ENCODE measurements at regions not wholly inside any gene's neighbourhood (a gene's known extent, or its start where the extent isn't known, plus 50 kb on each side); places are given as distances from the start of the nearest gene placed in this dataset.

DNA sequence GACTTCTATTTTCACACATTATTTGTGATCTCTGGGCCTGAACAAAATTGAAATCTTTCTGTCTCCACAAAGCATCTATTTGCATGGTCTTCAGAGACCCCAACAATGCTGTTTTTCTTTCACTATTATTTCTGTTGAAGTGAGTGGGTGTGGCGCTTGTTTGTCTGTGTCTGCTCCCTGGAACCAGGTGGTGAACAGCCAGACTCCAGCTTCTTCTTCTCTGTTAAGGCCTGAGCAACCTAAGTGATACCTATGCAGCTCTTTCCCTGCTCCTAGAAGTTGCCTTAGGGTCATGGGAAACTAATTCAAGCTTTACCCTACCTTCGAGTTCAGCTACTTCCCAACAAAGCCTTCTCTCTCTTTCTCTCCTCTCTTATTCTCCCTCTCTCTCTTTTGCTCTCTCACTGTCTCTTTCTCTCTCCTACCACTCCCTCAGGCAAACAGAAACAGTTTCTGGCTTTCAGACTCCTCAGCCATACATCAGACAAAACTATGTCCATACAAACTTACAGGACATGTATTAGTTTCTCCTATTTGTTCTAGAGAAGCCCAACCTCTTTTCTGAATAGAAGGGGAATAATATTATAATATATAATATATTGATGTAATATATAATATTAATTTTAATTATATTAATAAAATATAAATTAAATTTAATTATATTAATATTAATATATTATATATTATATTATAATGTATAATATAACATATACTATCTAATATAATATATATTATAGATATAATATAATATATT is 552.5 kb downstream of the DSC3 start:
- DNase-seq (ENCODE audit: low read depth in 1 of 2, low spot score in 2 of 2) (no peak), FAIRE-seq (no peak)
- Histone ChIP-seq H3K4me1 (replicated peaks in 1 of 4; ENCODE audit: control insufficient read depth in 3 of 4, insufficient read depth in 4 of 4, low read length in 3 of 4) (no peaks in the 10 kb centered on the region), H3K4me3 (ENCODE audit: extremely low read depth in 1 of 4, insufficient read depth in 2 of 4, low read depth in 3 of 4, low read length in 4 of 4) (no peak overlapping the region), H3K56ac (replicated peaks; ENCODE audit: insufficient read length, low read depth, low read length) (no peak overlapping the region), H3K23me2 (ENCODE audit: low read depth, low read length) (no peaks in the 10 kb centered on the region), H3K4ac (replicated peaks; ENCODE audit: insufficient read length, low read depth, low read length) (no peak overlapping the region), H4K20me1 (replicated peaks in 1 of 2; ENCODE audit: control insufficient read depth in 1 of 2, insufficient read depth in 2 of 2, low read length in 2 of 2) (no peaks in the 10 kb centered on the region), H4K5ac (ENCODE audit: insufficient read length, low read depth, low read length) (no peak overlapping the region), H4K8ac (ENCODE audit: extremely low read depth, insufficient read depth, low read length) (no peak overlapping the region), H3K4me2 (ENCODE audit: insufficient read depth in 1 of 2, low read depth in 2 of 2, low read length in 2 of 2) (no peak overlapping the region), H2BK15ac (ENCODE audit: low read length) (no peak overlapping the region), H3K18ac (ENCODE audit: extremely low read depth, low read length) (no peak overlapping the region), H4K91ac (replicated peaks; ENCODE audit: insufficient read length, low read length) (no peak overlapping the region), H3K79me1 (ENCODE audit: low read depth, low read length) (no peaks in the 10 kb centered on the region), H3K36me3 (ENCODE audit: control insufficient read depth in 2 of 4, insufficient read depth in 4 of 4, low read length in 3 of 4) (no peaks in the 10 kb centered on the region), H3K9me3 (ENCODE audit: insufficient read depth in 2 of 2, low read depth in 1 of 2, low read length in 1 of 2) (no peaks in the 10 kb centered on the region; a peak in 1 of 4 replicates), H3K27me3 (replicated peaks in 1 of 4; ENCODE audit: control insufficient read depth in 3 of 4, extremely low read depth in 1 of 4, insufficient read depth in 3 of 4, low read length in 3 of 4) (no peaks in the 10 kb centered on the region), H2AFZ (ENCODE audit: low read length) (peak overlapping the region; percentile 91; the same call in 1 of the 2 replicates), H2BK5ac (ENCODE audit: low read depth, low read length) (no peak overlapping the region), H2AK5ac (ENCODE audit: low read depth, low read length) (no peak overlapping the region), H2BK20ac (ENCODE audit: low read length) (no peak overlapping the region), H3K14ac (ENCODE audit: insufficient read length) (no peak overlapping the region), H3K9ac (replicated peaks in 1 of 4; ENCODE audit: extremely low read depth in 1 of 4, low read depth in 3 of 4, low read length in 3 of 4) (no peak overlapping the region), H2BK12ac (ENCODE audit: low read depth, low read length) (no peak overlapping the region), H2BK120ac (replicated peaks; ENCODE audit: low read depth, low read length) (no peak overlapping the region), H3K27ac (ENCODE audit: low read depth, low read length) (no peak overlapping the region), H3K79me2 (ENCODE audit: control insufficient read depth in 1 of 2, insufficient read depth in 2 of 2, low read length in 2 of 2) (no peaks in the 10 kb centered on the region), H3K23ac (ENCODE audit: insufficient read length) (no peak overlapping the region)
- ChIA-PET POLR2A (ENCODE audit: partially characterized antibody) (no interaction called here), CTCF (ENCODE audit: partially characterized antibody) (no interaction called here)
- WGBS, 2 experiments (ENCODE audit: extremely low coverage in 1 of 2, insufficient coverage in 1 of 2, insufficient read length in 1 of 2, insufficient replicate concordance in 2 of 2, low coverage in 1 of 2, low lambda C conversion rate in 2 of 2, missing lambda C conversion rate in 1 of 2), result 89% methylated on average over 2 of the region's 2 CpGs; no CpG with 5 or more reads in 1 of the 2 experiments
- TF ChIP-seq CEBPB (IDR thresholded peaks at IDR 0.05; ENCODE audit: low read depth, low read length) (no peak), TAF1 (IDR thresholded peaks at IDR 0.05; ENCODE audit: low read depth, low read length) (no peak), MAFK (IDR thresholded peaks at IDR 0.05; ENCODE audit: low read depth, low read length) (no peak), POU5F1 (IDR thresholded peaks at IDR 0.05; ENCODE audit: low read depth, low read length) (no peak), NRF1 (IDR thresholded peaks at IDR 0.05; ENCODE audit: low read depth, low read length) (no peak), ZNF274 (IDR thresholded peaks at IDR 0.05; ENCODE audit: borderline replicate concordance, extremely low read depth, low read length) (no peak), SAP30 (IDR thresholded peaks at IDR 0.05; ENCODE audit: insufficient read depth, insufficient replicate concordance, low read length) (no peak), ASH2L (IDR thresholded peaks at IDR 0.05; ENCODE audit: low read length) (no peak), SIRT6 (IDR thresholded peaks at IDR 0.05; ENCODE audit: low read length) (no peak), PHF8 (conservative IDR thresholded peaks at IDR 0.05; ENCODE audit: low read depth, low read length) (no peak), RFX5 (IDR thresholded peaks at IDR 0.05; ENCODE audit: borderline replicate concordance, low read depth, low read length) (no peak)
- TF ChIP-seq, protein P1, sequence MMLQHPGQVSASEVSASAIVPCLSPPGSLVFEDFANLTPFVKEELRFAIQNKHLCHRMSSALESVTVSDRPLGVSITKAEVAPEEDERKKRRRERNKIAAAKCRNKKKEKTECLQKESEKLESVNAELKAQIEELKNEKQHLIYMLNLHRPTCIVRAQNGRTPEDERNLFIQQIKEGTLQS (IDR thresholded peaks at IDR 0.05; ENCODE audit: insufficient read depth, low read depth, low read length), result no peak
- TF ChIP-seq, protein P2, sequence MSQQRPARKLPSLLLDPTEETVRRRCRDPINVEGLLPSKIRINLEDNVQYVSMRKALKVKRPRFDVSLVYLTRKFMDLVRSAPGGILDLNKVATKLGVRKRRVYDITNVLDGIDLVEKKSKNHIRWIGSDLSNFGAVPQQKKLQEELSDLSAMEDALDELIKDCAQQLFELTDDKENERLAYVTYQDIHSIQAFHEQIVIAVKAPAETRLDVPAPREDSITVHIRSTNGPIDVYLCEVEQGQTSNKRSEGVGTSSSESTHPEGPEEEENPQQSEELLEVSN (IDR thresholded peaks at IDR 0.05), result no peak
